ENCODE measurements at regions not wholly inside any gene's neighbourhood (a gene's known extent, or its start where the extent isn't known, plus 50 kb on each side); places are given as distances from the start of the nearest gene placed in this dataset.

GRCh38 chr3:176208915-176209314 lies 988.4 kb downstream of the TBL1XR1 start:
- DNase-seq (ENCODE audit: low read depth) (no peak), FAIRE-seq (no peak)
- no peak overlapping the region for H3K4me3 ChIP-seq (ENCODE audit: low read depth, low read length)
- TF ChIP-seq, protein P1, sequence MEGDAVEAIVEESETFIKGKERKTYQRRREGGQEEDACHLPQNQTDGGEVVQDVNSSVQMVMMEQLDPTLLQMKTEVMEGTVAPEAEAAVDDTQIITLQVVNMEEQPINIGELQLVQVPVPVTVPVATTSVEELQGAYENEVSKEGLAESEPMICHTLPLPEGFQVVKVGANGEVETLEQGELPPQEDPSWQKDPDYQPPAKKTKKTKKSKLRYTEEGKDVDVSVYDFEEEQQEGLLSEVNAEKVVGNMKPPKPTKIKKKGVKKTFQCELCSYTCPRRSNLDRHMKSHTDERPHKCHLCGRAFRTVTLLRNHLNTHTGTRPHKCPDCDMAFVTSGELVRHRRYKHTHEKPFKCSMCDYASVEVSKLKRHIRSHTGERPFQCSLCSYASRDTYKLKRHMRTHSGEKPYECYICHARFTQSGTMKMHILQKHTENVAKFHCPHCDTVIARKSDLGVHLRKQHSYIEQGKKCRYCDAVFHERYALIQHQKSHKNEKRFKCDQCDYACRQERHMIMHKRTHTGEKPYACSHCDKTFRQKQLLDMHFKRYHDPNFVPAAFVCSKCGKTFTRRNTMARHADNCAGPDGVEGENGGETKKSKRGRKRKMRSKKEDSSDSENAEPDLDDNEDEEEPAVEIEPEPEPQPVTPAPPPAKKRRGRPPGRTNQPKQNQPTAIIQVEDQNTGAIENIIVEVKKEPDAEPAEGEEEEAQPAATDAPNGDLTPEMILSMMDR (IDR thresholded peaks at IDR 0.05; ENCODE audit: insufficient read depth, low read length, severe bottlenecking) = no peak
- H3K27me3 ChIP-seq (ENCODE audit: control insufficient read depth, insufficient read depth, low read length) = no peaks in the 10 kb centered on the region
- no peaks in the 10 kb centered on the region for H3K36me3 ChIP-seq (ENCODE audit: control insufficient read depth, insufficient read depth, low read length)

GRCh38 chr3:176208283-176208682 lies 989.0 kb downstream of the TBL1XR1 start:
- Histone ChIP-seq H3K4me3 (ENCODE audit: low read depth, low read length) (no peak overlapping the region), H3K36me3 (ENCODE audit: control insufficient read depth, insufficient read depth, low read length) (no peaks in the 10 kb centered on the region), H3K27me3 (ENCODE audit: control insufficient read depth, insufficient read depth, low read length) (no peaks in the 10 kb centered on the region)
- TF ChIP-seq, protein P1 (IDR thresholded peaks at IDR 0.05; ENCODE audit: insufficient read depth, low read length, severe bottlenecking) = no peak
- no peak for DNase-seq (ENCODE audit: low read depth)
- FAIRE-seq = no peak

DNA sequence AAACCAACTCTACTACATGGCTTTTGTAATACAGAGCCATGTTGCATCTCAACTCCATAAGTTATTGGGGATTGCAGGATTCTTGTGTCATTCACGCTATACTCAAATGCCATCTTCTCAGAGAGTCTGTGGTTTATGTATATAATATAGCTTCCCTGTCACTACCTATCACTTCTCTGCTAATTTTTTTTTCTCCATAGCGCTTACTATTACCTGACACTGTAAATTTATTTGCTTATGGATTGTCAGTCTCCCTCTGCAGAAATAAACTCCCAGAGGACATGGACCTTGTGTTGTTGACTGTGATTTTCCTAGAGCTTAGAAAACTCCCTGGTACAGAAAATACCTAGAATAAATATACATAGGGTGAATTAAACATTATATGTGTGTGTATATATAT lies 990.5 kb downstream of the TBL1XR1 start:
- Histone ChIP-seq H3K4me3 (ENCODE audit: low read depth, low read length) (no peak overlapping the region), H3K27me3 (ENCODE audit: control insufficient read depth, insufficient read depth, low read length) (no peaks in the 10 kb centered on the region), H3K36me3 (ENCODE audit: control insufficient read depth, insufficient read depth, low read length) (no peaks in the 10 kb centered on the region)
- FAIRE-seq = no peak
- no peak for DNase-seq (ENCODE audit: low read depth)
- TF ChIP-seq, protein P1 (IDR thresholded peaks at IDR 0.05; ENCODE audit: insufficient read depth, low read length, severe bottlenecking) = no peak

GRCh38 chr3:176202652-176203051 lies 994.6 kb downstream of the TBL1XR1 start:
- no peak for DNase-seq (ENCODE audit: low read depth)
- TF ChIP-seq, protein P1 (IDR thresholded peaks at IDR 0.05; ENCODE audit: insufficient read depth, low read length, severe bottlenecking) = no peak
- Histone ChIP-seq H3K4me3 (ENCODE audit: low read depth, low read length) (no peak overlapping the region), H3K36me3 (ENCODE audit: control insufficient read depth, insufficient read depth, low read length) (no peaks in the 10 kb centered on the region), H3K27me3 (ENCODE audit: control insufficient read depth, insufficient read depth, low read length) (no peaks in the 10 kb centered on the region)
- FAIRE-seq = no peak

DNA sequence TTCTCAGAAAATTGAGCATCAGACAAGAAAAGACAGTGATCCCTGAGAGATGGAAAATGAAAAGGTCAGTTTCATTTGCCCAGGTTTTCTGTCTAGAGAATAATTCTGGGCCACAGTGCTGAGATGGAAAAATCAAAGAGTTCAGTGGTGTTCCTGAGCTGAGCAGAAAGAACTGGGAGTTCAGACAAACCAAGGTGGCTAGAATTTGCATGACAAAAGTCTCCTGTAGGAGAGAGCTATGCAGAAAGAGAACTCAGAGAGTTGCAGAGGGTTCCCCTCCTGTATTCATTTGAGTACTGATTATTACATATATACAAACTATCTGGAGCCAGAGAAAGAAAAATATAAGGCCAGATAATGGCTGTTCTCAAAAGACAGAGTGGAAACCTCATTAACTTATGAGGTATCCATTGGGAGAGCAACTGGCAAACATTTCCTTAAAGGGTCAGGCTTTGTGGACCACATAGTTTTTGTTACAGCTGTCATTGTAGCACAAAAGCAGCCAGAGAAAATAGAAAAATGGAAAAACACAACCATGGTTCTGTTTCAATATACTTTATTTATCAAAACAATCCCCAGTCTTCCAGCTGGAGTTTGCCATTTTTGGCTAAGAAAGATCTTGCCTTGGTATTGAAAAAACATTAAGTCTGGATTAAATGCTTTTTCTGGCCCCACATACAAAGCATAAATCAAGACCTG lies 1004.1 kb downstream of the TBL1XR1 start:
- Histone ChIP-seq H3K36me3 (ENCODE audit: control insufficient read depth, insufficient read depth, low read length) (no peaks in the 10 kb centered on the region), H3K27me3 (ENCODE audit: control insufficient read depth, insufficient read depth, low read length) (no peaks in the 10 kb centered on the region), H3K4me3 (ENCODE audit: low read depth, low read length) (no peak overlapping the region)
- no peak for FAIRE-seq
- no peak for DNase-seq (ENCODE audit: low read depth)
- TF ChIP-seq, protein P1 (IDR thresholded peaks at IDR 0.05; ENCODE audit: insufficient read depth, low read length, severe bottlenecking) = no peak

GRCh38 chr3:176190755-176191154 lies 1006.5 kb downstream of the TBL1XR1 start:
- FAIRE-seq (no peak), DNase-seq (ENCODE audit: low read depth) (no peak)
- TF ChIP-seq, protein P1 (IDR thresholded peaks at IDR 0.05; ENCODE audit: insufficient read depth, low read length, severe bottlenecking) = no peak
- H3K4me3 ChIP-seq (ENCODE audit: low read depth, low read length) = no peak overlapping the region
- H3K36me3 ChIP-seq (ENCODE audit: control insufficient read depth, insufficient read depth, low read length) = no peaks in the 10 kb centered on the region
- H3K27me3 ChIP-seq (ENCODE audit: control insufficient read depth, insufficient read depth, low read length) = no peaks in the 10 kb centered on the region

Measured in bronchial epithelial cell (primary cell).